K562 (cell line): ENCODE measurements at regions not wholly inside any gene's neighbourhood (a gene's known extent, or its start where the extent isn't known, plus 50 kb on each side); places are given as distances from the start of the nearest gene placed in this dataset.
A peak's percentile ranks its signal among the peaks of the same experiment; 100 is the strongest.

Experiments used
- ATAC-seq: fragments of 200-7000 bp; cut with Tn5 transposase; 3 replicates; pipeline ENCODE4 v1.9.1; 2020; ENCODE audit warnings: moderate library complexity
- BruUV-seq: library from RNA; stranded (reverse); fragments of 400-500 nt; replicated peaks from 2 replicates; lab custom pipeline; 2021; lab: Mats Ljungman, UMichigan
- CTCF ChIA-PET: fragments of 300-600 bp; formaldehyde crosslinking; extraction: SDS; loops from one replicate; lab custom pipeline; 2021; ENCODE audit warnings: low intra/inter-chr PET ratio; lab: Yijun Ruan, JAX
- POLR2A ChIA-PET: fragments of 300-600, 350-650 bp; sonication (Branson Sonifier 250); formaldehyde crosslinking; extraction: SDS; loops from one replicate; lab custom pipeline; 2021; ENCODE audit warnings: antibody characterized with exemption, inconsistent platforms; lab: Yijun Ruan, JAX
- DNase-seq, 4 experiments: peaks; one replicate each; pipeline versions ENCODE4 v3.0.0 to v3.0.0-alpha.2; 2011 to 2018; ENCODE audit warnings: low spot score in 3 of 4, mixed read lengths in 3 of 4; ENCODE audit errors: extremely low read depth in 1 of 4
- FAIRE-seq: peaks from 2 replicates; lab custom pipeline; 2011; peaks lifted over from hg19 to GRCh38; lab: Jason Lieb, UNC
- H2AFZ ChIP-seq: 2 replicates; pipeline ENCODE4 v1.6.0; 2011; ENCODE audit warnings: low read depth, low read length, control low read depth, inconsistent platforms
- H3K27ac ChIP-seq: fragments of 200-600 bp; 3 replicates; pipeline ENCODE4 v1.8.0; 2011; ENCODE audit warnings: low read depth, mild to moderate bottlenecking, control low read depth, inconsistent platforms, low read length, moderate library complexity, mixed read lengths; ENCODE audit errors: extremely low read depth
- H3K27me3 ChIP-seq, 2 experiments: fragments of 300-600 bp in 1 of 2; 2 replicates in 1 of 2; 3 replicates in 1 of 2; pipeline versions ENCODE4 v1.6.0 to v1.8.0; 2011; ENCODE audit warnings: inconsistent platforms in 2 of 2, low read length in 2 of 2, mild to moderate bottlenecking in 1 of 2, mixed read lengths in 1 of 2, moderate library complexity in 1 of 2; ENCODE audit not compliant: control insufficient read depth in 2 of 2, insufficient read depth in 2 of 2
- H3K36me3 ChIP-seq: fragments of 300-600 bp; 3 replicates; pipeline ENCODE4 v1.8.0; 2011; ENCODE audit warnings: mild to moderate bottlenecking, low read length, inconsistent platforms; ENCODE audit not compliant: control insufficient read depth, insufficient read depth
- H3K4me1 ChIP-seq, 2 experiments: fragments of 200-600 bp in 1 of 2; replicated peaks in 1 of 2; 2 replicates in 1 of 2; 3 replicates in 1 of 2; pipeline versions ENCODE4 v1.5.1 to v1.8.0; 2011; ENCODE audit warnings: inconsistent platforms in 2 of 2, low read length in 2 of 2, mild to moderate bottlenecking in 1 of 2, mixed read lengths in 1 of 2, moderate library complexity in 1 of 2; ENCODE audit not compliant: control insufficient read depth in 2 of 2, insufficient read depth in 2 of 2
- H3K4me2 ChIP-seq: 2 replicates; pipeline ENCODE4 v1.6.1; 2011; ENCODE audit warnings: low read length, control low read depth, inconsistent platforms, mixed read lengths; ENCODE audit not compliant: insufficient read depth
- H3K4me3 ChIP-seq: fragments of 200-600 bp; sonication (generic), shearing (Covaris generic); 2 replicates; pipeline ENCODE4 v1.5.1; 2016; ENCODE audit warnings: control low read depth, inconsistent platforms
- H3K79me2 ChIP-seq: fragments of 200-600 bp; 3 replicates; pipeline ENCODE4 v1.8.0; 2011; ENCODE audit warnings: low read length, inconsistent platforms; ENCODE audit not compliant: control insufficient read depth, insufficient read depth
- H3K9ac ChIP-seq, 2 experiments: 2 replicates each; pipeline versions ENCODE4 v1.6.0 to v1.6.1; 2011; ENCODE audit warnings: low read depth in 2 of 2, low read length in 2 of 2, control low read depth in 1 of 2, inconsistent platforms in 1 of 2, mild to moderate bottlenecking in 1 of 2, mixed read lengths in 1 of 2; ENCODE audit not compliant: insufficient read depth in 1 of 2
- H3K9me1 ChIP-seq: one replicate; pipeline ENCODE4 v1.6.0; 2011; ENCODE audit warnings: inconsistent platforms, mild to moderate bottlenecking, low read length, moderate library complexity; ENCODE audit not compliant: control insufficient read depth, insufficient read depth
- H3K9me3 ChIP-seq: replicated peaks from 2 replicates; pipeline ENCODE4 v1.5.1; 2011; ENCODE audit warnings: low read depth, low read length, inconsistent platforms; ENCODE audit not compliant: control insufficient read depth, insufficient read depth
- H4K20me1 ChIP-seq: replicated peaks from 2 replicates; pipeline ENCODE4 v1.6.1; 2011; ENCODE audit warnings: low read length, inconsistent platforms, mixed read lengths; ENCODE audit not compliant: control insufficient read depth, insufficient read depth
- ZFP36 ChIP-seq: fragments of 150-350 bp; IDR thresholded peaks from 2 replicates; pipeline ENCODE4 v1.6.1; 2018; ENCODE audit warnings: low read length, low read depth; ENCODE audit not compliant: partially characterized antibody
- ZNF407 ChIP-seq: fragments of 450-650 bp; IDR thresholded peaks from 2 replicates; pipeline ENCODE4 v1.6.1; 2016; ENCODE audit warnings: low read depth
- WGBS: fragments of 100-300 bp; shearing (Covaris generic); methylation state at CpG from one replicate; pipeline ENCODE4 v1.1.6; 2016; ENCODE audit warnings: low coverage, mixed read lengths; ENCODE audit not compliant: insufficient coverage; ENCODE audit errors: missing lambda C conversion rate; 5-methylcytosine and 5-hydroxymethylcytosine counted together
- in situ Hi-C: fragments of 300-500 bp; cut with MboI; formaldehyde crosslinking; loops from 4 replicates; pipeline ENCODE4 v1.15.0; 2018; ENCODE audit warnings: inconsistent platforms, mixed read lengths
- intact Hi-C: fragments of 100-400 bp; cut with micrococcal nuclease; formaldehyde crosslinking; loops from 2 replicates; pipeline ENCODE4 v1.14.2; 2022

- no peaks in the 10 kb centered on the region for H4K20me1 ChIP-seq
- H3K9me3 ChIP-seq = no peaks in the 10 kb centered on the region; the same call in 1 of the 2 replicates
- in situ Hi-C loops = no loop called here
- no peak overlapping the region for H3K9ac ChIP-seq
- POLR2A ChIA-PET = no interaction called here
- H2AFZ ChIP-seq = no peak overlapping the region
- BruUV-seq = no TSS peak
- no peaks in the 10 kb centered on the region for H3K27me3 ChIP-seq
- CTCF ChIA-PET = no interaction called here
- intact Hi-C loops = no loop called here
- FAIRE-seq = no peak
- H3K79me2 ChIP-seq = no peaks in the 10 kb centered on the region
- ATAC-seq = no peak
- H3K36me3 ChIP-seq = no peaks in the 10 kb centered on the region
- TF ChIP-seq ZFP36 = peak; percentile 32
- TF ChIP-seq ZNF407 = no peak
- H3K9me1 ChIP-seq = no peaks in the 10 kb centered on the region
- DNase-seq = no peak
- no peak overlapping the region for H3K4me2 ChIP-seq
- H3K4me1 ChIP-seq = no peaks in the 10 kb centered on the region
- 0% methylated on average over 2 of the region's 2 CpGs for WGBS
- H3K27ac ChIP-seq = no peak overlapping the region
- no peak overlapping the region for H3K4me3 ChIP-seq
These were observed 60.3 kb upstream of the MALRD1 start for GRCh38 chr10:18988338-18988737.
